ENCODE measurements at regions not wholly inside any gene's neighbourhood (a gene's known extent, or its start where the extent isn't known, plus 50 kb on each side); places are given as distances from the start of the nearest gene placed in this dataset.

GRCh38 chr6:85396159-85396808 lies 53.6 kb upstream of the NT5E start:
- no peak for DNase-seq (ENCODE audit: low spot score)

DNA sequence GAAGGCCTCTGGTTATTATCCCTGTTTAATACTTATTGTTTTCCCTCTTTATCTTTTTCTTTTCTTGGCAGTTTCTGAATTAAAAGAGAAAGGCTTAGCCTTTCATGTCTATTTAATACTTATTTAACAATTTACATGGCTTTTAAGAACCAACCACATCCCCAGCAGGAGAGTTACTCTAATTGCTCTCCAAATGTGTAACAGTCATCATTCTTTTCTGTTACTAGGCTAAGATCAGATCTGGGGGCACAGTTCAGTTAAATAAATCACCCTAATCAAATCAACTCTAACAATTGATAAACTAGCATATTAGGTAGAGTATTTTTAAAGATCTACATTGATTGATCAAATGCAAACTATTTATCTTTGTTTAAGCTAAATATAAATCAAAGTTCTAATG lies 54.1 kb upstream of the NT5E start:
- DNase-seq (ENCODE audit: low spot score): no peak

GRCh38 chr6:85394853-85395538 lies 54.9 kb upstream of the NT5E start:
- DNase-seq (ENCODE audit: low spot score): no peak

GRCh38 chr6:85394199-85394598 lies 55.7 kb upstream of the NT5E start:
- DNase-seq (ENCODE audit: low spot score): no peak

GRCh38 chr6:85392379-85392778 lies 57.5 kb upstream of the NT5E start:
- DNase-seq (ENCODE audit: low spot score): no peak

- DNase-seq (ENCODE audit: low spot score): no peak
Observed at GRCh38 chr6:85390775-85391174, 59.1 kb upstream of the NT5E start.

GRCh38 chr6:85390105-85390728 lies 59.7 kb upstream of the NT5E start:
- DNase-seq (ENCODE audit: low spot score): no peak

DNA sequence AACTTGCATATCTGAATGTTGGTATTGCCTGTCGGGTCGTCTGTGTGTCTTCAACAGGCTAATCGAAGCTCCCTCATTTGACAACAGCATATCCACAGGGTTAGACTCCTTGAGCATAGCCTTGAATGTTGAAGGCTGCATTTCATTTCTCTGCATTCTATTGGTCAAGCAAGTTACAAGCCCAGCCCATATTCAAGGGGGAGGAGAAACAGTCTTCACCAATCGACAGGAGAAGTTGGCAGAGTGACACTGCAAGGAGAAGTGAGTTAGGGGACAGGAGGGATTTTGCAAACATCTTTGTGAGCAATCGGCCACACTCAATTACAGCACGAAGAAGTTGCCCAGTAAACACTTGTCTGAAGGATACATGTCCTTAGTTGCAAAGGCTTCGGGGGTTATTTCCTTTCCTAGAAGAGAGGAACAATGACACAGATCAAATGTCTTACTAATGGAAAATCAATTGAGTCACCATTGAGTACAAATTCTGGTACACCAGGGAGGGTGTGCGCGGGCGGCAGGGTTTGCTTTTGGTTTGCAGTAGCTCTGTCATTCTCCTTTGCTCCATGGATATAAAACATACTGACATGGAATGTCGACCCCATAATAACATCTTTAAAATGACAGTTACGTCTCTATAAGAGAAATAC lies 60.6 kb upstream of the NT5E start:
- no peak for DNase-seq (ENCODE audit: low spot score)

DNA sequence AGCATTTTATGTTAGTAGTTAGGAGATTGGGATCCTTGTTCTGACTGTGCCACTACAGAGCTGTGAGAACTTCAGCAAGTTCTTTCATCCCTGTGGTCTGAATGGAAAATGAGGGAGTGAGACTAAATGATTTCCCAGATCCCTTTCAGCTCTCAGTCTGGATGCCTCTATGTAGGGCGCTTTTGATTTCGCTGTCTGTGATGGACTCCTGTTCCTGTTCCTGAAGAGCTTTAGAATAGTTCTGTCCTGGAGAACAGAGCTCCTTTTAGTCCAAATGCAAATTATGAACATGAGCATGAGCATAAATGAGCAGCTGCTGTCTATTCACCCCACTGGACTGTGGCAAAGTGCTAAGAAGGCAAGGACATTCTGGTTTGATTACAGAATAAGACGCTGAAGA lies 61.4 kb upstream of the NT5E start:
- DNase-seq (ENCODE audit: low spot score): no peak

DNA sequence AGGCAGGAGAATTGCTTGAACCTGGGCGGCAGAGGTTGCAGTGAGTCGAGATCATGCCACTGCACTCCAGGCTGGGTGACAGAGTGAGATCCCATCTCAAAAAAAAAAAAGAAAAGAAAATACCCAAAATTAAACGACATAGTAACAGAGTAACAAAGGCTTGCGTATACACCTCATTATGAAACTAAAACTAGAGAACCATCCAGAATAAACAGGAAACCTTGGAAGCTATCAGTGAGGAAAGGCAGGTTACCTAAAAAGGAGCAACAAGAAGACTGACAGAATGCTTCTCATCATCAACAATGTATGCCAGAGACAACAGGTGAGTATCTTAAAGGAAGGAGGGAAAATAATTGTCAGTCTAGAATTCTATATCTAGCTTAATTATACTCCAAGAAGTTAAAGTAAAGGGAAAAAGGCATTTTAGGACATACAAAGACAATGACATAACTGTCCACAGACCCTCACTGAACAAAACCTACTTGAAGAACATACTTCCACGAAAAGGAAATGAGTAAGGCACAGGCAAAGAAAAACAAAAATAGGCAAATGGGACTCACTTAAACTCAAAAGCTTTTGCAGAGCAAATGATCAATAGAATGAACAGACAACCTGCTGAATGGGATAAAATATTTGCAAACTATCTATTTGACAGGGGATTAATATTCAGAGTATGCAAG lies 64.1 kb upstream of the NT5E start:
- DNase-seq (ENCODE audit: low spot score): no peak

GRCh38 chr6:85383042-85383441 lies 66.8 kb upstream of the NT5E start:
- DNase-seq (ENCODE audit: low spot score): no peak

DNA sequence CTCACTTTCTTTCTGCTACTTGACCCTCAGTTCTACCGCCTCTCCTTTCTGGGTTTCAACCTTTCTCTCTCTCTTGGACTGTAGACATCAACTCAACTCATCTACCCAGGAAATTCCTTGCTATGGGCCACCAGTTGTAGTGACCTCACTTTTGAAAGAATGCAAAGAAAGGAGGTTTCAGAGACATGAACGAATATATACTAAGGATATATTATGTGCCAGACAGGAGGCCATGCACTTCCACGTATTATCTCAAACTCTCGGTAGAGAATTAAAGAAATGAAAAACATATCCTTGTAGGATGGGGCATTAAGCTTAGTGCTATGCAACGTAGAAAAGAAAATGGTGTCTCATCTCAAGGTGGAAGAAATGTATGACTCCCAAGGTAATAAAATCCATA lies 67.3 kb upstream of the NT5E start:
- DNase-seq (ENCODE audit: low spot score): no peak

GRCh38 chr6:85372915-85373270 lies 77.0 kb upstream of the NT5E start:
- no peak for DNase-seq (ENCODE audit: low spot score)

DNA sequence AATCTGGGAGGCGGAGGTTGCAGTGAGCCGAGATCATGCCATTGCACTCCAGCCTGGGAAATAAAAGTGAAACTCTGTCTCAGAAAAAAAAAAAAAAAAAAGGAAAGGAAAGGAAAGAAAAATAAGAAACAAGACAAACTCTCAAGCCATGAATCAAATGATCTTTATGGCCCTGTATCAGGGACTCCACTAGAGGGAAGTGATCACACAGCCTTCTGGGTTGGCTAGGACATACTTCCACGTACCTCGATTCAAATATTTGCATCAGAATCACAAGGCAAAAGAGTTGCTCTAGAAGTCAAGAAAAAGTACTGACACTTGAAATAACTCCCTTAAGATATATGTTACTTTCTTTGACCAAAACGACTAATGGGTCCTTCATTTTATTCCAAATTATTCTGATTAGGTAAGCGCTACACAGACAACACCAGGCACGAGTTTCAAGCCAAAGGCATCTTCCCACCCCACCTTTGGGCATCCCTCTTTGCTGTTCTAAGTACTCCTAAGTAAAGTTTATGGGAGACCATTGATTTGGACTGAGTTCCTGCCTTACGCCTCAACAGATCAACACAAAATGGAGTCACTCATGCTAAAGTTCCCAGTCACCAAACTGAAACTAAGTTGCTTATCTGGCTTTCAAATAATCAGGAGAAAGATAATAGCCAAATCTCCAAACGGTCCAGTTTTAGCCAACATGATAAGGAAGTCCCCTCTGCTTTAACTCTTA lies 77.5 kb upstream of the NT5E start:
- DNase-seq (ENCODE audit: low spot score): no peak

GRCh38 chr6:85368631-85369030 lies 81.3 kb upstream of the NT5E start:
- no peak for DNase-seq (ENCODE audit: low spot score)

- no peak for DNase-seq (ENCODE audit: low spot score)
Observed at GRCh38 chr6:85364344-85364743, 85.5 kb upstream of the NT5E start.

GRCh38 chr6:85363870-85364269 lies 86.0 kb upstream of the NT5E start:
- no peak for DNase-seq (ENCODE audit: low spot score)

DNA sequence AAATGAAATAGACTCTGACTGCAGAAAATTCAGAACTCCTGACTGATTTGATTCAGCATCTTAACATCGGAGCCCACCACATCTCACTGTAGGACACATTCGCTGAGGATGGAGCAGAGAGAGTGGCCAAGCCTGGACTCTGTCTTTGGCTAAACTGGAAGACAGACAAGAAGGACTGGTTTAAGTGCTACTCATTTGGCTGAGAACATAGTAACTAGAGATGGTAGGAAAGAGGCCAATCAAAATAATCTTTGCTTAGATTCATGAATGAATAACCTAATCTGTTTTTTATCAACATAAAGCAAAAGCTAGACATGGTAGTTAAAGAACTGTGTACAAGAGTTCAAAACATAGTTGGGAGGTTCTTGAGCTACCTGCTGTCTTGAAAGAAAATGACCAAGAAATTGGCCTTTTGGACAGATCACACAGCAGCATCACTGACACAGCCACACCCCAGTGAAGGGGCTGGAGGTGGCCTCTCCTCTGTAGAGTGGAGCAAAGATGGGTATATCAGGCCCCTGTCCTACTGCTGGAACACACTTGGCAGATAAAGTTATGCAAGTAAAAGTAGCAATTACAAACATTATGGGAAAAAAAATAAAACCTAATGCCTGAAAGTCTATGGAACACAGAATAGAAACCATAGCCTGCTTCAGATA lies 87.1 kb upstream of the NT5E start:
- no peak for DNase-seq (ENCODE audit: low spot score)

DNA sequence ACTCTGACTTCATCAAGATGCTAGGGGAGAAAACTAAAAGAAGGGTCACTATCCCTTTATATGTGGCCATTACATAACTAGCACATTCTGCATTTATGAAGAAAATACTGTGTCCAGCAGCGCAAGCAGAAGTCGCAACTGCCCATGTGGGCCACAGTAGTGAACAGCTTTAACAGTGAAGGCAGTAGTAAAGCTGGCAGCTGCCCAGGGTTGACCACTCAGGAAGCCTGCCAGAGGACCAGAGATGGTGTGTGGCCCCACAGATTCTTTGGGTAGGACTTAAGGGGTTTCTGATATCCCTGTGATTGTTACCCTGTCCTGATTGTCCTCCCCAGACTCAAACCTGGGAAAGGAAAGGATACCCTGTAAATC lies 88.3 kb upstream of the NT5E start:
- no peak for DNase-seq (ENCODE audit: low spot score)

GRCh38 chr6:85360794-85361642 lies 88.9 kb upstream of the NT5E start:
- DNase-seq (ENCODE audit: low spot score): no peak

- no peak for DNase-seq (ENCODE audit: low spot score)
Observed at GRCh38 chr6:85357651-85358050, 92.2 kb upstream of the NT5E start.
